Right ventricle myocardium superior (tissue), 1 donor: ENCODE measurements at regions not wholly inside any gene's neighbourhood (a gene's known extent, or its start where the extent isn't known, plus 50 kb on each side); places are given as distances from the start of the nearest gene placed in this dataset.

Experiments used
- ATAC-seq: fragments of 200-7000 bp; cut with Tn5 transposase; one replicate; pipeline ENCODE4 v1.9.1; 2020; ENCODE audit warnings: mild to moderate bottlenecking; ENCODE audit not compliant: poor library complexity
- DNase-seq: peaks from one replicate; pipeline ENCODE4 v3.0.0-alpha.2; 2020
- intact Hi-C: fragments of 100-400 bp; cut with DNase I; formaldehyde crosslinking; loops from one replicate; pipeline ENCODE4 v1.11.2; 2022
- donor health status: DM: no; HTN: yes; CAD: no; lungs with severe emphysema.

DNA sequence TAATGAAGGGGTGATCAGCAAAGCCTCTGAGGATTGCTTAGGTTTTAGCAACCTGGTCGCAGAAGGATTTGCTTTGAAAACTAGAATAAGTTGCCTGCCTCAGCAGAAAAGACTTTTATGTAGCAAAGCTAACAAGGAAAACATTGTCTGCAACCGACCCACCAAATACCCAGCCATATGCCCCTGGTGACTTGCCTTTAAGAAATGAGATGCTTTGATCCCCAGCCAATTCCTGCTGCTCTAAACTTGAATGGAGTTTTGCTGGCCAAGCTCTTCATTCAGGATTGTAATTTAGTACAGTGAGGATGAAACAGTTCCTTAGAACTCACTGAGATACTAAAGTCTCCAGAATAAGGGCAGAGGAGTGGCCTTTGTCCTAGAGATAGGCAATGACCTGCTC is 139.8 kb upstream of the PROK2 start:
- intact Hi-C loops = no loop called here
- ATAC-seq (no peak), DNase-seq (no peak)

DNA sequence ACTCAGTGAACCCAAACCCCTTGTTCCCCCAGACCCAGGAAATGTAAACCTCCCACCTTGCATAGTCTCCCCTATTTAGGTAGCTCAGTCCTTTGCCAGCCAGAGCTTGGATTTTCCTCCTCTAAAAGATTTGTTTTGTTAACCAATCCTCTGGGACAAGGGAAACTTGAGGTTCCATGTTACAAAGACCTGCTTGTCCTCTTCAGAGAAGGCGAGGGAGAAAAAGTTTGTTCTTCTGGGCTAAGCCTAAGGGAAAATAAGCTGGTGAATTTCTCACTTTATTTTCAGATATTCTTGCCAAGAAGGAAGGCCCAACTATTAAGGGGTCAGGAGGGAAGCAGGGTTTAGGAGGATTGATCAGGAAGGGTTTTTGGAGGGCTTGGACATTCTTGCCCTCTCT is 136.1 kb upstream of the PROK2 start:
- ATAC-seq (no peak), DNase-seq (no peak)
- intact Hi-C loops = no loop called here

DNA sequence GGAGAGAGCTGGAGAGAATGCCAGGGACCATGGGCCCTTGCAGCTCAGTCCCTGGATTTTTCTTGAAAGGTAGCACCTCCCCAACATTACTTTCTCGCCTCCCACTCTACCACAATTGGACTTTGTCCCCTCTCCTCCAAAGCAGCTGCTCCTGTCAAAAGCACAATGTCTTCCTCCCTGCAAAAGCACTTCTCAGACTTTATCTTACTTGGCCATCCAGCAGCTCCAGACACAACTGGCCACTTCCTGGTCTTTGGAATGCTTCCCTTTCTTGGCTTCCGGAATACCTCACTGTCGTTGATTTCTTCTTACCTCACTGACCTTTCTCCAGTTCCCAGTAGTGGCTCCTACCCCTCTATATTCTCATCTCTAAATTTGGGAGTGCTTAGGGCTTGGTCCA is 134.6 kb upstream of the PROK2 start:
- intact Hi-C loops = no loop called here
- DNase-seq (no peak), ATAC-seq (no peak)

DNA sequence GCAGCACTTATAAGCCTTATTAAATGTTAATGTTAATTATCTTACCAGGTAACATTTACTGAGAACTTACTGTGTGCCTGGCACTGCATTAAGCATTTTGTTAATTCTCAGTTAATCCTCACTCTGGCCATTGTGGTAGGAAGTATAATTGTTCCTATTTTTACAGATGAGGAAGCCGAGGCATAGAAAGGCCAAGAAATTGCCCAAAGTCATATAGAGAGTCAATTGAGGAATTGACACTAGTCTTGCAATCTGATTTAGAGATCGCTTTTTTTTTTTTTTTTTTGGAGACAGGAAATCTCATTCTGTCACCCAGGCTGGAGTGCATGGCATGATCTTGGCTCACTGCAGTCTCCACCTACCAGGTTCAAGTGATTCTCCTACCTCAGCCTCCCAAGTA is 132.6 kb upstream of the PROK2 start:
- DNase-seq = no peak
- no peak for ATAC-seq
- intact Hi-C loops = no loop called here

DNA sequence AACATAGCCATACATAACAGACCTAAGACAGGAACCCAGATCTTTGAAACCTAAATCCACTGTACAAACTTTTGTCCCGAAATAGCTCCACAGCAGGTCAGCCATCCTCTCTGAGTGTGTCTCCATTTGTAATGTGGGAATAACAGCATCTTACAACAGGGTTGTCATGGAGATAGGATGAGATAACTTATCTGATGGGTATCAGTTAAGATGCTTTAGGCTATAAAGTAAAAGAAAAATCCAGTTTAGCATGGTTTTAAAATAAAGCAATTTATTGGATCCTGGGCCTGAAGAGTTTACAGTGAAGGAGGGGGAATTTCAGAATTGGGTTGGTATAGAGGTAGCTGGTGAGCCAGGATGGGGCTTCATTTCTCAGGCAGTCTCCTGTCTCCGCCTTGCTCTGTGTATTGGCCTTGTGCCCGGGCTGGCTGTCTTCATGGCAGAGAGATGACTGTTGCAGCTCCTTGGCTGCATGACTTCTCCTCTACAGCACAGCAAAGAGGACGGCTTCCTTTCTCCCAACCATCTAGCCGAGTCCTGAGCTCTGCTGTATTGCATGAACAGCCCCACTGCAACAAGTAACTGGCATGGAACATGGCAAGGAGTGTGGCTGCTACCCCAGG is 131.9 kb upstream of the PROK2 start:
- intact Hi-C loops = no loop called here
- DNase-seq (peak; percentile 52), ATAC-seq (no peak)

DNA sequence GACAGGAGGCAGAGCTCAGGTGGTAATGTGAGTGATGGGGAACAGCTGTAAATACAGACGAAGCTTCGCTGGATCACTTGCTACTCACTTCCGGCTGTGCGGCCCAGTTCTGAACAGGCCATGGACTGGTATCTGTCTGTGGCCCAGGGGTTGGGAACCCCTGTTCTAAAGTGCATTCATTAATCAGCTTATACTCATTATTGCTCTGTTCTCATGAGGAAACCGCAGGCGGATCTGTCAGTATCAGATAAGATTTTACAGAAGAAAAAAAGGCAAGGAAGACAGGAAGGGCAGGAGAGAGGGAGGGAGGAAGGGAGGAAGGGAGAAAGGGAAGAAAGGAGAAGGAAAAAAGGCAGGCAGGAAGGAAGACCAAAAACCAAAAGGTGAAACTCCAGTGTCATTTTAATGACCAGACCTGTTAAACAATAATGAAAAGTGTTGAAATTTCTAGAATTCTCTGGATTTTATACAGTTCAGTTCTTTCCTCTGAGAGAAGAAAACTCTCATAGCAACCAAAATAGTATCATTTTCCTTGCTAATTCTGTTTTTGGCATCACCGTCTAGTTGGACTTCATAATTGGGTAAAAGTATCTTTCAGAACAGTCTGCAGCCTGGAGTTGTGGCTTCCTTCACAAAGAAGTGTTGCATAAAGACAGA is 128.0 kb upstream of the PROK2 start:
- no peak for ATAC-seq
- intact Hi-C loops = no loop called here
- no peak for DNase-seq

DNA sequence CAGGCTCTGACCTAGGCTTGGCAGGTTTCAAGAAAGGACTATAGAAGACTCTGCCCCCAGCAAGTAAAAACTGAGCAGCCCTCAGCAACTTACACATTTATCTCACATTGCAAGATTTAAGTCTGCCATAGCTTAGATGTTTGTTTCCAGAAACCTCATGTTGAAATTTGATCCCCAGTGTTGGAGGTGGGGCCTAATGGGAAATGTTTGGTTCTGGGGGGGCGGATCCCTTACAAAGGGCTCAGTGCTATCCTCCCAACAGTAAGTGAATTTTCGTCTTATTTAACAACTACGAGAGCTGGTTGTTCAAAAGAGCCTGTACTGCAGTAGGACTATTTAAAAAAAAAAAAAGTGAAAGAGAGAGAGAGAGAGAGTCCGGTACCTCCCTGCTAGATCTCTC is 125.2 kb upstream of the PROK2 start:
- ATAC-seq (no peak), DNase-seq (no peak)
- intact Hi-C loops = no loop called here

DNA sequence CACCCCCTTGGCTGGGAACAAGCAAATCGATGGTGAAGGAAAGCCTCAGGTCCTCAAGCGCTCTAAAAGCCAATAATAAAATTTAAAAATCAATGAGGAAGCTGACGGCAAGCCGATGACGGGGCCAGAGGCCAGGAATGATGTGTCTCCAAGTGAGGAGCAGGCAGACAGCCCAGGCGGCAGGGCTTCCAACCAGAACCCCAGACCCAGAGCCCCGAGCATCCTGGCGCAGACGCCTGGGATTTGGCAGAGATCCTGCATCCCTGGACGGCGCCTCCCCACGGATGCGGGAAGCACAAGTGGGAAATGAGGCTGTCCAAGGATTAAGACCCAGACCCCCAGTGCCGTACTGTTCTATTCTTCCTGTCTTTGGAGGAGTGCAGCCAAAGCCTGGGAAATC is 123.0 kb upstream of the PROK2 start:
- intact Hi-C loops = no loop called here
- ATAC-seq (no peak), DNase-seq (no peak)

DNA sequence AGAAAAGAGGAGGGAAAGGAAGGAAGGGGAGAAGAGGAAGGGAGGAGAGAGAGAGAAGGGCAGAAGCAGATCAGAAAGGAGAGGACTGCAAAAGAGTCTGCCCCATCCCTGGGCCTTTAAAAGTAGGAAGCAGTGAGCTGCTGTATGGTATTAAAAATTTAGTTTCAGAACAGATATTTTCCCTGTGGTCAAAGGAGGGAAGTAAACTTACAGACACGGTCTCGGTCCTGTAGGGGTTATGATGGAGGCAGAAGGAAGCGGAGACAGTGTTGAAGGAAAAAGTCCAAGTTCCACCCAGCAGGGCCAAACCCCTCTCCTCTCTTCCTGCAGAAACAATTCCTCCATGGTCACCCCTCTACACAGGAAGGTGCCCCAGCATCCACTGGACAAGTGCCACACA is 122.0 kb upstream of the PROK2 start:
- ATAC-seq (no peak), DNase-seq (no peak)
- intact Hi-C loops = no loop called here

DNA sequence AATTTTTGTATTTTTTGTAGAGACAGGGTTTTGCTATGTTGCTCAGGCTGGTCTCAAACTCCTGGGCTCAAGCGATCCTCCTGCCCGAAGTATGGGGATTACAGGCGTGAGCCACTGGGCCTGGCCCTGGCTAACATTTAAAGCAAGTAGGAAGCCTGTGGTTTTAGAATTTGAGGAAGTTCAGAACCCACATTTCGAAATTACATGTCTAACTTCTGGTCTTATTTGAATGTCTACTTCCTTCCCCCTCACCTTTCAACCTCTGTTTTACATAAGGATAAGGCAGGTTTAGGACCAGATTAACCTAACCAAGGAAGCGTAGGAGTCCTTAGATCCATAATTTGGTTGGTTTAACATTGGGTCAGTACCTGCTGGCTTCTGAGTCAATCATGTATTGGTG is 120.5 kb upstream of the PROK2 start:
- intact Hi-C loops = no loop called here
- ATAC-seq = no peak
- DNase-seq = no peak

DNA sequence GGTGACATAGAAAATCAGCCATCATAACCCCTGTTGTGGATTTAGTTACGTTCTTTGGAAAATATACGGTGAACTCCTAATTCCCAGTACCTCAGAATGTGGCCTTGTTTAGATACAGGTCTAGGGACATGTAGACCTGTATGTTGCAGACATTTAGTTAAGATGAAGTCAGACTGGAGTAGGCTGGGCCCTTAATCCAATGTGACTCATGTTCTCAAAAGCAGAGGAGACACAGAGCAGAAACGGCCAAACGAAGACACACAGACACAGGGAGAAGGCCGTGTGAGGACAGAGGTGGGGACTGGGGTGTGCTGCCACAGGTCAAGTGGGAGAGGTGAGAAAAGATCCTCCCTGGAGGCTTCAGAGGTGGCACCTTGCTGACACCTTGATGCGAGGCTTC is 119.0 kb upstream of the PROK2 start:
- ATAC-seq (no peak), DNase-seq (no peak)
- intact Hi-C loops = no loop called here

DNA sequence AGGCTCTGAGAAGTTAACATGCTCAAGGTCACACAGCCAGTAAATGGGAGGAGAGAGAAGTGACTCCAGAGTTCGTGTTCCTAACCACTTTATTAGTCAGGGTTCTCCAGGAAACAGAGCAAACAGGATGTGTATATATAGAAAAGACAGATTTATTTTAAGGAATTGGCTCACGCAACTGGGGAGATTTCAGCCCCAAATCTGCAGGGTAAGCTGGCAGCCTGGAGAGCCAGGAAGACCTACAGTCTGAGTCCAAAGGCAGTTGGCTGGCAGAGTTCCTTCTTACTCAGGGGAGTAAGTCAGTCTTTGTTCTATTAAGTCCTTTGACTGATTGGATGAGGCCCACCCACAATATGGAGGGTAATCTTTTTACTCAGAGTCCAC is 118.2 kb upstream of the PROK2 start:
- DNase-seq (no peak), ATAC-seq (no peak)
- intact Hi-C loops = no loop called here

DNA sequence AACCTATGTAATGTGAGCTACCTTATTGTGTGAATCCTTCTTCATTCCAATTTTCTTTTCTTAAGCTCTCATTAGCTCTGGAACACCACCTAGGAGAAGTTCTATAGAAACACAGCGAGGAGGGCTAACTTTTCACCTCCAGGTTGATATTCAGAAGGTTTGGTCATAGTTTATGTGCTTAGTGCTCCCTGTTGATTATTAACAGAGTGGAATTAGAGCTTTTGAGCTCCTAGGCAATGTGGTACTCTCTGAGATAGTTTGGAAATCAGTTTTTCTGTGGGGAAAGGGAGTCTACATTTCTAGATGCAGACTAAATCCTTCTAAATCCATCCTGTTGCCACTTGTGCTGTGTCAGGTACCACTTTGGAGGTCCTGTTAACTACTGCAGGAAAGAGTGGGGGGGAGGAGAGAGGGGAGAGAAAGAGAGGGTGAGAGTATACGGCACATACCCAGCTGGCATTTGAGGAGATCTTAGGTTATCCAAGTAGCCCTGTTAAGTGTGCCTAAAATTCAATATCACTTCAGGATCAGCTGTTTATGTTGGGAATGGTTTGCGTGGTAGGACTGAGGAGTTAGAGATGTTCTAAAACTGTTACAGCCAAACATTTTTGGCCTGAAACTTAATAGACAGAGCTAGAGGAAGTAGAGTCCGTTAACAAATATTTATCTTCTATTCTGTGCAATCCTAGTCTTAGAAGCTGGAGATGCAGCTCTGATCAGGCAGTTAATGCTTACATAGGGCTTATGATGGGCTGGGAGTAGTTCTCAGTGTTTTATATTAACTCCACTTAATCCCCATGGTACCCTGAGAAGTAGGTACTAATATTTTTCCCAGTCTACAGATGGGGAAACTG is 117.5 kb upstream of the PROK2 start:
- ATAC-seq = no peak
- intact Hi-C loops = no loop called here
- DNase-seq = no peak

DNA sequence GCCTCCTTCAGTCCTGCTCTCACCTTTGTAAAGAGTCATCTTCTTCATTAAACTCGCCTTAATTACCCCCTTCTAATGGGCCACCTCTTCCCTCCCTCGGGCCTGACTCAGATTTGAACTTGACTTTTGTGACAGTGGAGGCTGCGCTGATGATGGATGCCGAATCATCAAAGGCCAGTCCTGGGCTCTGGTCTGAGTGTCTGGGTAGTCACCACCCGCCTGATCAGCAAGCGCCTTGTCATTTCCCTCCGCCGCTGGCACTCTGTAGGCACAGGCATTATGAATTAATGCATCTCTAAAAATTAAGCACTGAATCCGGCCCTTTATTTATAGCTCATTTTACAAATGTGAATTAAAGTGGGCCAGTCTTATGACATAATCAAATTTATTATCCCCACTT is 116.7 kb upstream of the PROK2 start:
- intact Hi-C loops = no loop called here
- ATAC-seq (no peak), DNase-seq (no peak)

DNA sequence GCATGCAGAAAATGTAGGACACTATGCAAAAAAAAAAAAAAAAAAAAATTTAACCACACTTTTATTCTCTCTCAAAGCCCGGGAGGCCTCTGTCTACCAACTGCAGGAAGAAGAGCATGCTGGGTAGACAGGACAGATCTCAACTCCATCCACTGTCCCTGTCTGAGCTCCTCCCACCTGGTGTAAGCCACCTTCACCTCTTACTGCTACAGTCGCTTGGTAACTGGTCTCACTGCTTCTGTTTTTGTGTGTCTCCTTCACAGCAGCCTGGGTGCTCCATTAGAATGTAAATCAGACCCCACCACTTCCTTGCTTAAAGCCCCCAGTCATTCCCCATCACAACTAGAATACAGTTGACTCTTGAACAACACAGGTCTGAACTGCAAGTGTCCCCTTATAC is 115.1 kb upstream of the PROK2 start:
- DNase-seq = no peak
- intact Hi-C loops = no loop called here
- no peak for ATAC-seq

DNA sequence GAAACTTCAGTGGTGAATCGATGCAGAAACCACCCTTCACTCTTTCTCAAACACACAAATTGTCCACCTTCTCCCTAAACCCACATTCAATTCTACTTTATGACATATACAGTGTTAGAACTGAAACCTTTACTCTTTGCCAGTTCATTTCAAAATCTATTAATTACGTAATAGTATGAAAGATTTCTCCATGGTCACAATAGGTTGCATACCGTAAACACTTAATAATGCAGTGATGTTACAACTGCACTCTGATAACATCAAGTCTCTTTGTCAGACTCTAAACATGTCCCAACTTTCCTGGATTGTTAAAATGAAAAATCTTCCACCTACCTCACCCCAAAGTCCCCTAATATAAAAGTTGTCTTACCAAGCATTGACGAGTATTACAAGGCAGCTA is 111.8 kb upstream of the PROK2 start:
- ATAC-seq (no peak), DNase-seq (no peak)
- intact Hi-C loops = no loop called here

DNA sequence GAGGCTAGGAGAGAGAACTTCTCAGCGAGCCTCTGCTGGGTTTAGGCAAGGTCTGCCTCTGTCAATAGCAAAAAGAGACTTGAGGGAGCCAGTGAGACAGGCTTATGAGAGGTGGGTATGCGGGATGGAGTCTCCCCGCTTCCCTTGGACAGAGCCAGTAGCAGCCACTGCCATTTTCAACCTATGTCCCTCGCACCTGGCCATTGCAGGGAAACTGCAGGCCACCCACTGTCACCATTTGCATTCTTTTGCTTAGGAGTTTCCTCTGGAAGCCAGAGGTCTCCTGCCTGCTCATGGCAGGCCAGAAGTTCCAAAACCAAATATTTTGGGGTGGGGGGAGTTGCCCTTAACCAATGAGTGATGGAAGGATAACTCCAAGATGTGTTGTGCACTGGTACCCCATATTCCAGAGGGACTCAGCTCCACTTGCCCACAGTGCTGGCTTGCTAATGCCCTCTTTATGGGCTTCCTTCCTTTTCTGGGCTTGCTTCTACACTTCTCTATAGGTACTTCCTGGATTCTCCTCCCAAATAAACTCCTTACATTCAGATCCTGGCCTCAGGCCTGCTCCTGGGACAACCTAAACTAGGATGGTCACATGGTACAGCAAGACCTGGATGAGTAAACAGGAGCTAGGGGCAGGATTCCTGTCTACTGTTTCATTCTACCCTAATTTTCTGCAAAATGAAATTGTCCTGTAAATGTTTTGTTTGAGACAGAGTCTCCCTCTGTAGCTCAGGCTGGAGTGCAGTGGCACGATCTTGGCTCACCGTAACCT is 108.9 kb upstream of the PROK2 start:
- ATAC-seq = no peak
- DNase-seq = no peak
- intact Hi-C loops = no loop called here

DNA sequence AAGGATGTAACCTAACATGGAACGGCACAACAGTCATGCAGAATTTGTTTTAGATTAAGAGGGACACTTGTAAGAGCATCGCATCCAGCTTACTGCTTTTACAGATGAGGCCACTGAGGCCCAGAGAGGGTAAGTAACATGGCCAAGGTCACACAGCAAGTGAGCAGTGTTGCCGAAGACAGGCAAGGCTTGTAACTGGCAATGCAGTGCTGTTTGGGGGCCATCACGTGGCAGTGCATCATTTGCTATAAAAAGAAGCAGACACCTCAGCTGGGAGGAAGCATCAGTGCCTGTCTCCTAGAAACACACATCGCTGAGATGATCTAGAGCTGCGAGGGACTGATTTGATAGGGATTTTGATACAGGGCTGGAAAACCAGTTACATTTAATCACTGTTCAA is 108.2 kb upstream of the PROK2 start:
- ATAC-seq = no peak
- no peak for DNase-seq
- intact Hi-C loops = no loop called here

DNA sequence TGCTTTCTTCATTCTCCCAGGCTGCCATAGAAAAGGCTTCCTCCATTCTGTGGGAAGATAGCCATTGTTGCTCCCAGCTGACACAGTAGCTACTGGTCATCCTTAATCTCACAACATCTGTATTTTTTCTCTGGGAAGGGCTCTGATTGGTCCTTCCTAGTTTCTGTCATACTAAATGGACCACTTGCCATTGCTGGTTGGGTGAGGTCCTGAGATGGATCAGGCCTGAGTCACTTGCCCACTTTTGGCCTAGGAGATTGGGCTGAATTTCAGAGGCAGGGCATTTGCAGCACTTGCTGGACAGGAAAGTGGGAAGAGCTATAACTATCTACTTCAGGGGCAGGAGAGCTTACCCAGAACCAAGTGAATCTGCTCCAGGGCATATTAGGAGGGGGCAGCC is 106.5 kb upstream of the PROK2 start:
- intact Hi-C loops = no loop called here
- no peak for ATAC-seq
- DNase-seq = no peak
